ENCODE measurements at regions not wholly inside any gene's neighbourhood (a gene's known extent, or its start where the extent isn't known, plus 50 kb on each side); places are given as distances from the start of the nearest gene placed in this dataset.

- ChIA-PET CTCF (no interaction called here), POLR2A (no interaction called here)
- H3K4me1 Mint-ChIP-seq (ENCODE audit: low read depth): no peaks in the 10 kb centered on the region
- H3K9me3 Mint-ChIP-seq: no peaks in the 10 kb centered on the region
- H3K27ac Mint-ChIP-seq: no peak overlapping the region
- intact Hi-C loops (cut with micrococcal nuclease): no loop called here
- DNase-seq (no peak), ATAC-seq (no peak)
- peaks cover 3% of the 10 kb centered on the region for H3K27me3 Mint-ChIP-seq
- no peak for TF ChIP-seq CTCF (IDR thresholded peaks at IDR 0.05)
- H3K36me3 Mint-ChIP-seq (ENCODE audit: low read depth): no peaks in the 10 kb centered on the region
- no peak overlapping the region for H3K4me3 Mint-ChIP-seq
Observed at GRCh38 chr13:59447846-59448620, 715.7 kb downstream of the DIAPH3 start.

GRCh38 chr13:59449750-59450149, 714.0 kb downstream of the DIAPH3 start:
- Mint-ChIP-seq H3K36me3 (ENCODE audit: low read depth) (no peaks in the 10 kb centered on the region), H3K4me1 (ENCODE audit: low read depth) (no peaks in the 10 kb centered on the region), H3K9me3 (no peaks in the 10 kb centered on the region), H3K27ac (no peak overlapping the region), H3K27me3 (peaks cover 3% of the 10 kb centered on the region), H3K4me3 (no peak overlapping the region)
- DNase-seq (no peak), ATAC-seq (no peak)
- CTCF ChIA-PET: no interaction called here
- intact Hi-C loops (cut with micrococcal nuclease): no loop called here
- no peak for TF ChIP-seq CTCF (IDR thresholded peaks at IDR 0.05)
- POLR2A ChIA-PET: no interaction called here

- Mint-ChIP-seq H3K4me1 (ENCODE audit: low read depth) (no peaks in the 10 kb centered on the region), H3K4me3 (no peak overlapping the region), H3K9me3 (no peaks in the 10 kb centered on the region), H3K27me3 (peaks cover 3% of the 10 kb centered on the region), H3K27ac (no peak overlapping the region), H3K36me3 (ENCODE audit: low read depth) (no peaks in the 10 kb centered on the region)
- intact Hi-C loops (cut with micrococcal nuclease): no loop called here
- no peak for DNase-seq
- CTCF ChIA-PET: no interaction called here
- POLR2A ChIA-PET: no interaction called here
- no peak for ATAC-seq
- no peak for TF ChIP-seq CTCF (IDR thresholded peaks at IDR 0.05)
Observed at GRCh38 chr13:59450229-59450628, 713.5 kb downstream of the DIAPH3 start.

GRCh38 chr13:59451236-59451635, 712.5 kb downstream of the DIAPH3 start:
- ChIA-PET POLR2A (no interaction called here), CTCF (no interaction called here)
- ATAC-seq: no peak

More at GRCh38 chr13:59451236-59451635, 712.5 kb downstream of the DIAPH3 start:
- TF ChIP-seq CTCF (IDR thresholded peaks at IDR 0.05): no peak
- intact Hi-C loops (cut with micrococcal nuclease): no loop called here
- H3K4me1 Mint-ChIP-seq (ENCODE audit: low read depth): no peaks in the 10 kb centered on the region
- H3K36me3 Mint-ChIP-seq (ENCODE audit: low read depth): no peaks in the 10 kb centered on the region
- no peak overlapping the region for H3K4me3 Mint-ChIP-seq
- no peak overlapping the region for H3K27ac Mint-ChIP-seq
- no peak for DNase-seq
- peaks cover 3% of the 10 kb centered on the region for H3K27me3 Mint-ChIP-seq
- no peaks in the 10 kb centered on the region for H3K9me3 Mint-ChIP-seq

Measured in activated CD8-positive, alpha-beta T cell treated with anti-CD3 and anti-CD28 coated beads for 36 hours (primary cell).